ENCODE measurements at regions not wholly inside any gene's neighbourhood (a gene's known extent, or its start where the extent isn't known, plus 50 kb on each side); places are given as distances from the start of the nearest gene placed in this dataset.
"Not testable (repeated sequence)": the region's sequence is repeated elsewhere in the genome, so short reads cannot be mapped to it uniquely, and the experiment has no call there.

DNA sequence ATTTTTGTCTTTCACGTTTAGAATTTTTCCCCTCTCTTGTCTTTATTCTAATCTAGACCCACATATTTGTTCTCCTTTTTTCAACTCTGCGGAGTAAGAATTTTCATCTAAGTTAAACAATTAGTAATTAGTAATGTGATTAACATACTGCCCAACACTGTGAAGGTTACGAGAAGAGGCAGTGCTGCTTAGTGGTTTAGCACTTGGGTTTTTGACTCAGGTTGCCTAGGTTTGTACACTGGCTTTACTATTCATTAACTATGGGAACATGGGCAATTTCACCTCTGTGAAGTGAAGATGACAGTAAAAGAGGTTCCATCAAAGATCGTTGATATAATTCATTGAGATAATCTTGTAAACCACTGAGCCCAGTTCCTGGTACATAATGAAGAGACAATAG lies 82.2 kb upstream of the PNPT1 start:
- POLR2A ChIA-PET = no interaction called here
- Histone ChIP-seq H3K79me2 (ENCODE audit: control insufficient read depth, insufficient read depth, low read length) (no peaks in the 10 kb centered on the region), H3K4me2 (ENCODE audit: insufficient read depth, low read length) (no peak overlapping the region), H3K9ac (ENCODE audit: insufficient read depth in 1 of 2, low read depth in 2 of 2, low read length in 2 of 2) (no peak overlapping the region), H3K27ac (ENCODE audit: extremely low read depth, low read depth, low read length) (no peak overlapping the region), H3K36me3 (ENCODE audit: control insufficient read depth, insufficient read depth, low read length) (no peaks in the 10 kb centered on the region), H4K20me1 (replicated peaks; ENCODE audit: control insufficient read depth, insufficient read depth, low read length) (no peaks in the 10 kb centered on the region), H2AFZ (ENCODE audit: low read depth, low read length) (no peak overlapping the region), H3K9me3 (replicated peaks; ENCODE audit: control insufficient read depth, insufficient read depth, low read depth, low read length) (no peaks in the 10 kb centered on the region), H3K9me1 (ENCODE audit: control insufficient read depth, insufficient read depth, low read length) (no peaks in the 10 kb centered on the region), H3K27me3 (ENCODE audit: control insufficient read depth in 2 of 2, insufficient read depth in 2 of 2, low read length in 2 of 2) (peaks cover 0 to 3% of the 10 kb centered on the region in 2 experiments; a peak in 1 of 5 replicates), H3K4me3 (no peak overlapping the region), H3K4me1 (replicated peaks in 1 of 2; ENCODE audit: control insufficient read depth in 2 of 2, insufficient read depth in 2 of 2, low read length in 2 of 2) (no peaks in the 10 kb centered on the region)
- 0% methylated on average over 4 of the region's 4 CpGs for WGBS (ENCODE audit: insufficient coverage, low coverage, missing lambda C conversion rate)
- ATAC-seq (no peak), DNase-seq (ENCODE audit: extremely low read depth in 1 of 4, low spot score in 3 of 4) (no peak), FAIRE-seq (no peak)
- BruUV-seq (replicated peaks) = no TSS peak
- in situ Hi-C loops (cut with MboI) (no loop called here), intact Hi-C loops (cut with micrococcal nuclease) (no loop called here)
- CTCF ChIA-PET (ENCODE audit: low intra/inter-chr PET ratio) = no interaction called here
- TF ChIP-seq STAG1 (CRISPR knock-in tag; IDR thresholded peaks at IDR 0.05; ENCODE audit: borderline replicate concordance) = no peak
- TF ChIP-seq, protein P1, sequence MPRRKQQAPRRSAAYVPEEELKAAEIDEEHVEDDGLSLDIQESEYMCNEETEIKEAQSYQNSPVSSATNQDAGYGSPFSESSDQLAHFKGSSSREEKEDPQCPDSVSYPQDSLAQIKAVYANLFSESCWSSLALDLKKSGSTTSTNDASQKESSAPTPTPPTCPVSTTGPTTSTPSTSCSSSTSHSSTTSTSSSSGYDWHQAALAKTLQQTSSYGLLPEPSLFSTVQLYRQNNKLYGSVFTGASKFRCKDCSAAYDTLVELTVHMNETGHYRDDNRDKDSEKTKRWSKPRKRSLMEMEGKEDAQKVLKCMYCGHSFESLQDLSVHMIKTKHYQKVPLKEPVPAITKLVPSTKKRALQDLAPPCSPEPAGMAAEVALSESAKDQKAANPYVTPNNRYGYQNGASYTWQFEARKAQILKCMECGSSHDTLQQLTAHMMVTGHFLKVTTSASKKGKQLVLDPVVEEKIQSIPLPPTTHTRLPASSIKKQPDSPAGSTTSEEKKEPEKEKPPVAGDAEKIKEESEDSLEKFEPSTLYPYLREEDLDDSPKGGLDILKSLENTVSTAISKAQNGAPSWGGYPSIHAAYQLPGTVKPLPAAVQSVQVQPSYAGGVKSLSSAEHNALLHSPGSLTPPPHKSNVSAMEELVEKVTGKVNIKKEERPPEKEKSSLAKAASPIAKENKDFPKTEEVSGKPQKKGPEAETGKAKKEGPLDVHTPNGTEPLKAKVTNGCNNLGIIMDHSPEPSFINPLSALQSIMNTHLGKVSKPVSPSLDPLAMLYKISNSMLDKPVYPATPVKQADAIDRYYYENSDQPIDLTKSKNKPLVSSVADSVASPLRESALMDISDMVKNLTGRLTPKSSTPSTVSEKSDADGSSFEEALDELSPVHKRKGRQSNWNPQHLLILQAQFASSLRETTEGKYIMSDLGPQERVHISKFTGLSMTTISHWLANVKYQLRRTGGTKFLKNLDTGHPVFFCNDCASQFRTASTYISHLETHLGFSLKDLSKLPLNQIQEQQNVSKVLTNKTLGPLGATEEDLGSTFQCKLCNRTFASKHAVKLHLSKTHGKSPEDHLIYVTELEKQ (CRISPR knock-in tag; IDR thresholded peaks at IDR 0.05) = no peak
- TF ChIP-seq, protein P2, sequence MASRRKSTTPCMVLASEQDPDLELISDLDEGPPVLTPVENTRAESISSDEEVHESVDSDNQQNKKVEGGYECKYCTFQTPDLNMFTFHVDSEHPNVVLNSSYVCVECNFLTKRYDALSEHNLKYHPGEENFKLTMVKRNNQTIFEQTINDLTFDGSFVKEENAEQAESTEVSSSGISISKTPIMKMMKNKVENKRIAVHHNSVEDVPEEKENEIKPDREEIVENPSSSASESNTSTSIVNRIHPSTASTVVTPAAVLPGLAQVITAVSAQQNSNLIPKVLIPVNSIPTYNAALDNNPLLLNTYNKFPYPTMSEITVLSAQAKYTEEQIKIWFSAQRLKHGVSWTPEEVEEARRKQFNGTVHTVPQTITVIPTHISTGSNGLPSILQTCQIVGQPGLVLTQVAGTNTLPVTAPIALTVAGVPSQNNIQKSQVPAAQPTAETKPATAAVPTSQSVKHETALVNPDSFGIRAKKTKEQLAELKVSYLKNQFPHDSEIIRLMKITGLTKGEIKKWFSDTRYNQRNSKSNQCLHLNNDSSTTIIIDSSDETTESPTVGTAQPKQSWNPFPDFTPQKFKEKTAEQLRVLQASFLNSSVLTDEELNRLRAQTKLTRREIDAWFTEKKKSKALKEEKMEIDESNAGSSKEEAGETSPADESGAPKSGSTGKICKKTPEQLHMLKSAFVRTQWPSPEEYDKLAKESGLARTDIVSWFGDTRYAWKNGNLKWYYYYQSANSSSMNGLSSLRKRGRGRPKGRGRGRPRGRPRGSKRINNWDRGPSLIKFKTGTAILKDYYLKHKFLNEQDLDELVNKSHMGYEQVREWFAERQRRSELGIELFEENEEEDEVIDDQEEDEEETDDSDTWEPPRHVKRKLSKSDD (conservative IDR thresholded peaks at IDR 0.05; ENCODE audit: low read length) = no peak

DNA sequence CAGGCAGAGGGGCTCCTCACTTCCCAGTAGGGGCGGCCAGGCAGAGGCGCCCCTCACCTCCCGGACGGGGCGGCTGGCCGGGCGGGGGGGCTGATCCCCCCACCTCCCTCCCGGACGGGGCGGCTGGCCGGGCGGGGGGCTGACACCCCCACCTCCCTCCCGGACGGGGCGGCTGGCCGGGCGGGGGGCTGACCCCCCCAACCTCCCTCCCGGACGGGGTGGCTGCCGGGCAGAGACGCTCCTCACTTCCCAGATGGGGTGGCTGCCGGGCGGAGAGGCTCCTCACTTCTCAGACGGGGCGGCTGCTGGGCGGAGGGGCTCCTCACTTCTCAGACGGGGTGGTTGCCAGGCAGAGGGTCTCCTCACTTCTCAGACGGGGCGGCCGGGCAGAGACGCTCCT lies 80.0 kb upstream of the PNPT1 start:
- H3K9ac ChIP-seq (ENCODE audit: insufficient read depth in 1 of 2, low read depth in 2 of 2, low read length in 2 of 2); H4K20me1 ChIP-seq (replicated peaks; ENCODE audit: control insufficient read depth, insufficient read depth, low read length); CTCF ChIA-PET (ENCODE audit: low intra/inter-chr PET ratio); H3K4me2 ChIP-seq (ENCODE audit: insufficient read depth, low read length); FAIRE-seq; H3K9me1 ChIP-seq (ENCODE audit: control insufficient read depth, insufficient read depth, low read length); ATAC-seq; H3K27me3 ChIP-seq (ENCODE audit: control insufficient read depth in 2 of 2, insufficient read depth in 2 of 2, low read length in 2 of 2); POLR2A ChIA-PET; H3K4me3 ChIP-seq; H3K79me2 ChIP-seq (ENCODE audit: control insufficient read depth, insufficient read depth, low read length); H3K9me3 ChIP-seq (replicated peaks; ENCODE audit: control insufficient read depth, insufficient read depth, low read depth, low read length); H3K36me3 ChIP-seq (ENCODE audit: control insufficient read depth, insufficient read depth, low read length); BruUV-seq (replicated peaks); H3K4me1 ChIP-seq (replicated peaks in 1 of 2; ENCODE audit: control insufficient read depth in 2 of 2, insufficient read depth in 2 of 2, low read length in 2 of 2); DNase-seq (ENCODE audit: extremely low read depth in 1 of 4, low spot score in 3 of 4); H3K27ac ChIP-seq (ENCODE audit: extremely low read depth, low read depth, low read length); H2AFZ ChIP-seq (ENCODE audit: low read depth, low read length); in situ Hi-C loops (cut with MboI): not testable (repeated sequence)
- intact Hi-C loops (cut with micrococcal nuclease) = loop anchor here (5.0 kb wide), 3 partner anchors 189 to 359 kb away; no protein-coding TSS in a partner anchor
- no CpG with 5 or more reads among the region's 31 CpGs for WGBS (ENCODE audit: insufficient coverage, low coverage, missing lambda C conversion rate)
